NB4 (cell line): ENCODE measurements at regions not wholly inside any gene's neighbourhood (a gene's known extent, or its start where the extent isn't known, plus 50 kb on each side); places are given as distances from the start of the nearest gene placed in this dataset.

Source experiments
- CTCF ChIP-seq: IDR thresholded peaks from one replicate; pipeline ENCODE4 v1.5.1; 2012; ENCODE audit warnings: low read depth, low read length
- MAX ChIP-seq: IDR thresholded peaks from 2 replicates; pipeline ENCODE4 v1.6.1; 2011; ENCODE audit warnings: low read depth, low read length
- MYC ChIP-seq: IDR thresholded peaks from 2 replicates; pipeline ENCODE4 v1.6.1; 2011; ENCODE audit warnings: low read depth, low read length
- POLR2A ChIP-seq: IDR thresholded peaks from 2 replicates; pipeline ENCODE4 v1.6.1; 2011; ENCODE audit warnings: mild to moderate bottlenecking; ENCODE audit not compliant: insufficient read length; ENCODE audit errors: extremely low read depth

DNA sequence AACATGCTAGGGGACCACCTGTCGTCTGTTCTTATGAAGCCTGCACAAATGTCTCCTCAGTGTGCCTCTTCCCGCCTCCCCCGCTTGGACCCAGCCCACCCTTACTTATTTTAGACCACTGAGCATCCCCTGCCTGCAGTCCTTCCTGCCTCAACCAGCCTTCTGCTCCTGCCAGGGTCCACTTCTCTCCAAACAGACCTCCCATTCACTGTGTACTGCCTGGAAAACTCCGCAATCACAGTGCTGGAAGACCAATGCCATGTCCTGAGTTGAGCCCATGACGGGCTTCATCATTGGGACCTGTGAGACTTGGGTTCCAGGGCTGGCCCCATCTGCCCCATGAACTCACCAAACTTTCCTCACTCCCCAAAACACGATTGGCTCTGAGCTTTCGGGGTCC is 309.4 kb downstream of the IRX1 start:
- TF ChIP-seq CTCF (no peak), POLR2A (no peak), MAX (no peak), MYC (no peak)
